Smooth muscle cell (in vitro differentiated cells): ENCODE measurements at regions not wholly inside any gene's neighbourhood (a gene's known extent, or its start where the extent isn't known, plus 50 kb on each side); places are given as distances from the start of the nearest gene placed in this dataset.

Experiments used
- DNase-seq: peaks from one replicate; lab custom pipeline; 2025; ENCODE audit not compliant: unreplicated experiment; lab: John Stamatoyannopoulos, UW
- H2AFZ ChIP-seq: fragments of 200-600 bp; sonication (generic); 2 replicates; pipeline ENCODE4 v1.6.0; 2016; ENCODE audit warnings: antibody characterized with exemption, low read depth, mild to moderate bottlenecking
- H3F3A ChIP-seq: fragments of 200-600 bp; sonication (generic); 2 replicates; pipeline ENCODE4 v1.6.0; 2017; ENCODE audit warnings: antibody characterized with exemption, low read depth
- H3K27ac ChIP-seq: fragments of 200-600 bp; sonication (generic); 2 replicates; pipeline ENCODE4 v1.5.1; 2016; ENCODE audit warnings: low read depth, mild to moderate bottlenecking
- H3K27me3 ChIP-seq: fragments of 200-600 bp; sonication (generic); 2 replicates; pipeline ENCODE4 v1.6.1; 2016; ENCODE audit warnings: low read depth, mild to moderate bottlenecking
- H3K36me3 ChIP-seq: fragments of 200-600 bp; sonication (generic); 2 replicates; pipeline ENCODE4 v1.5.1; 2016; ENCODE audit warnings: low read depth
- H3K4me1 ChIP-seq: fragments of 200-600 bp; sonication (generic); 2 replicates; pipeline ENCODE4 v1.5.1; 2016; ENCODE audit warnings: low read depth
- H3K4me2 ChIP-seq: fragments of 200-600 bp; sonication (generic); 2 replicates; pipeline ENCODE4 v1.6.0; 2016; ENCODE audit warnings: mild to moderate bottlenecking
- H3K4me3 ChIP-seq: fragments of 200-600 bp; sonication (generic); 2 replicates; pipeline ENCODE4 v1.5.1; 2016; ENCODE audit warnings: mild to moderate bottlenecking
- H3K79me2 ChIP-seq: fragments of 200-600 bp; sonication (generic); 2 replicates; pipeline ENCODE4 v1.6.0; 2016; ENCODE audit warnings: low read depth, mild to moderate bottlenecking
- H3K9ac ChIP-seq: fragments of 200-600 bp; sonication (generic); 2 replicates; pipeline ENCODE4 v1.6.0; 2016; ENCODE audit warnings: low read depth
- H3K9me3 ChIP-seq: fragments of 200-600 bp; sonication (generic); replicated peaks from 2 replicates; pipeline ENCODE4 v1.5.1; 2016; ENCODE audit warnings: low read depth
- H4K20me1 ChIP-seq: fragments of 200-600 bp; sonication (generic); 2 replicates; pipeline ENCODE4 v1.6.0; 2016; ENCODE audit warnings: low read depth
- CTCF ChIP-seq: fragments of 200-600 bp; sonication (generic); IDR thresholded peaks from 2 replicates; pipeline ENCODE4 v1.5.1; 2017; ENCODE audit warnings: borderline replicate concordance, mild to moderate bottlenecking, antibody characterized with exemption; ENCODE audit not compliant: insufficient read depth, poor library complexity, severe bottlenecking
- WGBS: methylation state at CpG from one replicate; pipeline ENCODE4 v1.1.7; 2016; ENCODE audit warnings: low lambda C conversion rate; 5-methylcytosine and 5-hydroxymethylcytosine counted together

GRCh38 chr6:93498713-93499112 lies 79.4 kb upstream of the EPHA7 start:
- Histone ChIP-seq H3K9ac (no peak overlapping the region), H3F3A (no peaks in the 10 kb centered on the region), H3K9me3 (no peaks in the 10 kb centered on the region), H3K27ac (no peak overlapping the region), H3K36me3 (no peaks in the 10 kb centered on the region), H2AFZ (no peak overlapping the region), H3K4me2 (no peak overlapping the region), H3K4me3 (no peak overlapping the region), H3K4me1 (no peaks in the 10 kb centered on the region), H4K20me1 (no peaks in the 10 kb centered on the region), H3K79me2 (no peaks in the 10 kb centered on the region), H3K27me3 (no peaks in the 10 kb centered on the region)
- no peak for TF ChIP-seq CTCF
- 84% methylated on average over 4 of the region's 4 CpGs for WGBS
- DNase-seq: no peak

GRCh38 chr6:93496548-93496947 lies 77.2 kb upstream of the EPHA7 start:
- Histone ChIP-seq H3K27me3 (no peaks in the 10 kb centered on the region), H3K4me2 (no peak overlapping the region), H3K79me2 (no peaks in the 10 kb centered on the region), H4K20me1 (no peaks in the 10 kb centered on the region), H3K36me3 (no peaks in the 10 kb centered on the region), H3K9ac (no peak overlapping the region), H3K9me3 (no peaks in the 10 kb centered on the region), H3K4me1 (no peaks in the 10 kb centered on the region), H2AFZ (no peak overlapping the region), H3K4me3 (no peak overlapping the region), H3F3A (no peaks in the 10 kb centered on the region), H3K27ac (no peak overlapping the region)
- no peak for DNase-seq
- no peak for TF ChIP-seq CTCF
- 82% methylated on average over 2 of the region's 2 CpGs for WGBS

- Histone ChIP-seq H3K27ac (no peak overlapping the region), H3K9me3 (no peaks in the 10 kb centered on the region), H3K4me1 (no peaks in the 10 kb centered on the region), H3K9ac (no peak overlapping the region), H3K79me2 (no peaks in the 10 kb centered on the region), H4K20me1 (no peaks in the 10 kb centered on the region), H3F3A (no peaks in the 10 kb centered on the region), H3K4me2 (no peak overlapping the region), H3K27me3 (no peaks in the 10 kb centered on the region), H2AFZ (no peak overlapping the region), H3K4me3 (no peak overlapping the region), H3K36me3 (no peaks in the 10 kb centered on the region)
- WGBS: 92% methylated on average over 3 of the region's 3 CpGs
- DNase-seq: no peak
- TF ChIP-seq CTCF: no peak
Measured at GRCh38 chr6:93494057-93494456, 74.7 kb upstream of the EPHA7 start.

GRCh38 chr6:93474733-93475179 lies 55.4 kb upstream of the EPHA7 start:
- TF ChIP-seq CTCF: no peak
- Histone ChIP-seq H3K36me3 (no peaks in the 10 kb centered on the region), H3F3A (no peaks in the 10 kb centered on the region), H4K20me1 (no peaks in the 10 kb centered on the region), H3K4me3 (no peak overlapping the region), H3K79me2 (no peaks in the 10 kb centered on the region), H2AFZ (no peak overlapping the region), H3K27me3 (no peaks in the 10 kb centered on the region), H3K4me2 (no peak overlapping the region), H3K9me3 (no peaks in the 10 kb centered on the region), H3K27ac (no peak overlapping the region), H3K4me1 (no peaks in the 10 kb centered on the region), H3K9ac (no peak overlapping the region)
- 91% methylated on average over 5 of the region's 5 CpGs for WGBS
- no peak for DNase-seq
